ENCODE measurements at regions not wholly inside any gene's neighbourhood (a gene's known extent, or its start where the extent isn't known, plus 50 kb on each side); places are given as distances from the start of the nearest gene placed in this dataset.

DNA sequence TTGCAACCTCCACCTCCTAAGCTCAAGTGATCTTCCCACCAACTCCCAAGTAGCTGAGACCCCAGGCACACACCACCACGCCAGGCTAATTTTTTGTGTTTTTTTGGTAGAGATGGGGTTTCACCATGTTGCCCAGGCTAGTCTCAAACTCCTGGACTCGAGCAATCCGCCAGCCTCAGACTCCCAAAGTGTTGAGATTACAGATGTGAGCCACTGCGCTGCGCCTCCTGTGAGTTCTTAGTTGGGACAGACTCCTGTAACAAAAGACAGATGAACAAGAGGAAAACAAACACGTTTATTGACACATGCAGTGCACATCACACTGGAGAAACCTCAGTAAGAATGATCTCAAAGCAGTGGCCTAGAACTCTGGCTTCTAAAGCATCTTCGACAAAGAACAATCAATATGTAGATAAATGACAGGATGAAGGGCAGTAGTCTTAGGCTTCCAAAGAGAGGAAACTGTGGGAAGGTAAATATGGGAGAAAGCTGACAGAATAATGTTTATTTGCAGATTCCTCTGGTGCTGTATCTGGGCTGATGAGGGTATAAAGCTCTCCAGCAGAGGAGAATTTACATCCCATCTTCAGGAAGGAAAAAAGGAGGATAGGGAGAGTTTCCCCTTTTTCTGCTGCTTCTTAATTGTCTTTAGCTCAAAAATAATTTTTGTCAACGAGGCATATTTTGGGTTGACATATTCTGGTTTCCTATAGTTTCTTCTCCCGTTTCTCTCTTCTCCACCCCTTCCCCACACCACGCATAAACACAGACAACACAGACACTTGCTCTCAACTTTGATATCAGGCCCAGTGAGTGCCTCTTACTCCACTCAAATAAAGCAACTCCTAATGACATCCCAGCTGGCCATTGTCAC is 84.7 kb upstream of the TNFAIP3 start:
- Histone ChIP-seq H4K8ac (ENCODE audit: low read depth in 2 of 2, low read length in 2 of 2) (no peak overlapping the region), H3K9ac (ENCODE audit: low read depth, low read length) (no peak overlapping the region), H3K27me3 (ENCODE audit: control insufficient read depth, insufficient read depth, low read length) (no peaks in the 10 kb centered on the region), H3K27ac (ENCODE audit: insufficient read depth, low read length) (no peak overlapping the region), H2AFZ (replicated peaks; ENCODE audit: low read length, poor library complexity) (no peak overlapping the region), H3K4me3 (ENCODE audit: insufficient read depth, low read depth, low read length) (no peak overlapping the region), H2BK20ac (ENCODE audit: low read depth, low read length) (no peak overlapping the region), H3K36me3 (ENCODE audit: control insufficient read depth, insufficient read depth, low read length) (no peaks in the 10 kb centered on the region), H3K23ac (ENCODE audit: low read depth, low read length) (no peak overlapping the region), H2BK15ac (ENCODE audit: low read depth, low read length) (0 out of 3 replicates have a peak overlapping the region, but pooled peaks have one; percentile 35), H3K18ac (ENCODE audit: low read depth, low read length) (peak overlapping the region; percentile 68; the same call in 1 of the 2 replicates), H2BK120ac (ENCODE audit: low read depth, low read length) (no peak overlapping the region), H3K14ac (replicated peaks; ENCODE audit: low read depth, low read length) (no peak overlapping the region), H2AK5ac (ENCODE audit: low read depth, low read length) (0 out of 2 replicates have a peak overlapping the region, but pooled peaks have one; percentile 5), H3K56ac (ENCODE audit: extremely low read depth, insufficient read depth, low read length) (no peak overlapping the region), H3K9me1 (ENCODE audit: insufficient read depth, low read length) (peaks cover 6% of the 10 kb centered on the region; the same call in 1 of the 2 replicates), H4K91ac (ENCODE audit: insufficient read depth, low read depth, low read length) (no peak overlapping the region), H3K4ac (ENCODE audit: low read depth, low read length) (no peak overlapping the region), H2BK5ac (ENCODE audit: low read depth, low read length, poor library complexity, severe bottlenecking) (no peak overlapping the region), H2AK9ac (replicated peaks; ENCODE audit: low read depth, low read length, poor library complexity) (no peak overlapping the region), H4K20me1 (ENCODE audit: insufficient read depth, low read length) (no peaks in the 10 kb centered on the region), H3K79me1 (ENCODE audit: low read depth in 1 of 2, low read length in 2 of 2) (no peaks in the 10 kb centered on the region), H4K5ac (ENCODE audit: low read depth, low read length) (no peak overlapping the region), H3K4me1 (ENCODE audit: control insufficient read depth, insufficient read depth, low read length) (peaks cover 18% of the 10 kb centered on the region), H3K4me2 (ENCODE audit: low read depth, low read length) (no peak overlapping the region), H3K9me3 (ENCODE audit: control insufficient read depth, insufficient read depth, low read length) (no peaks in the 10 kb centered on the region)
- no peak for ATAC-seq (ENCODE audit: low read depth)
- no TSS peak for BruUV-seq (replicated peaks)
- POLR2A ChIA-PET (ENCODE audit: unreplicated experiment) = no interaction called here
- TF ChIP-seq MAFK (IDR thresholded peaks at IDR 0.05; ENCODE audit: low read depth, low read length) (peak; percentile 65), NFE2L2 (IDR thresholded peaks at IDR 0.05; ENCODE audit: low read depth, low read length) (no peak), RFX5 (IDR thresholded peaks at IDR 0.05; ENCODE audit: low read depth, low read length) (no peak)
- no peak for DNase-seq
- intact Hi-C loops (cut with micrococcal nuclease) = no loop called here
- dilution Hi-C loops (cut with HindIII; ENCODE audit: low sequenced_read_pairs, unreplicated experiment) = no loop called here
- CTCF ChIA-PET = interaction anchor here (1.1 to 1.4 kb wide), 2 partner anchors 17 to 84 kb away, joined by 3 read pairs; no protein-coding TSS in a partner anchor
- WGBS, 2 experiments (ENCODE audit: extremely low coverage in 2 of 2, insufficient read length in 1 of 2) = 80% methylated on average over 3 of the region's 10 CpGs; no CpG with 5 or more reads in 1 of the 2 experiments
- in situ Hi-C loops (cut with MboI; ENCODE audit: low sequenced_read_pairs) = no loop called here
